CD4-positive, CD25-positive, alpha-beta regulatory T cell (primary cell): ENCODE measurements at regions not wholly inside any gene's neighbourhood (a gene's known extent, or its start where the extent isn't known, plus 50 kb on each side); places are given as distances from the start of the nearest gene placed in this dataset.

Experiments
- ATAC-seq, 2 donors: fragments of 150-1000 bp; cut with Tn5 transposase; one replicate each; pipeline ENCODE4 v1.10.0; 2021; ENCODE audit warnings: low read depth in 2 of 2, moderate number of reproducible peaks in 2 of 2, moderate library complexity in 1 of 2
- DNase-seq, 3 donors: peaks; one replicate each; pipeline versions ENCODE4 v3.0.0 to v3.0.0-alpha.2; 2012 to 2022; ENCODE audit warnings: mixed read lengths in 1 of 3
- H3K27ac ChIP-seq: one replicate; pipeline ENCODE4 v1.7.0; 2013; ENCODE audit warnings: mild to moderate bottlenecking, low read length; ENCODE audit not compliant: insufficient read depth, poor library complexity, severe bottlenecking
- H3K27me3 ChIP-seq: one replicate; pipeline ENCODE4 v1.7.0; 2013; ENCODE audit warnings: low read length; ENCODE audit not compliant: control insufficient read depth, insufficient read depth
- H3K36me3 ChIP-seq: one replicate; pipeline ENCODE4 v1.7.0; 2013; ENCODE audit warnings: mild to moderate bottlenecking, low read length, moderate library complexity; ENCODE audit not compliant: control insufficient read depth, insufficient read depth
- H3K4me1 ChIP-seq: 2 replicates; pipeline ENCODE4 v1.7.0; 2013; ENCODE audit warnings: mild to moderate bottlenecking, low read length; ENCODE audit not compliant: insufficient read depth, control insufficient read depth, poor library complexity, severe bottlenecking
- H3K4me3 ChIP-seq: one replicate; pipeline ENCODE4 v1.7.0; 2013; ENCODE audit warnings: low read depth, mild to moderate bottlenecking, low read length, moderate library complexity
- H3K9me3 ChIP-seq, 2 experiments: 1 replicate in 1 of 2; 2 replicates in 1 of 2; pipeline ENCODE4 v1.7.0; 2013; ENCODE audit warnings: low read length in 2 of 2, mild to moderate bottlenecking in 1 of 2, moderate library complexity in 1 of 2; ENCODE audit not compliant: control insufficient read depth in 2 of 2
- H3K27ac Mint-ChIP-seq, 3 donors: one replicate each; pipeline ENCODE4 v1.8.0; 2020 to 2022; ENCODE audit warnings: mild to moderate bottlenecking in 3 of 3, mixed read lengths in 3 of 3, moderate library complexity in 2 of 3
- H3K27me3 Mint-ChIP-seq: one replicate; pipeline ENCODE4 v1.8.0; 2022; ENCODE audit warnings: mild to moderate bottlenecking, mixed read lengths
- H3K36me3 Mint-ChIP-seq: one replicate; pipeline ENCODE4 v1.8.0; 2020; ENCODE audit warnings: mixed read lengths
- H3K4me1 Mint-ChIP-seq, 4 donors: one replicate each; pipeline ENCODE4 v1.8.0; 2020 to 2022; ENCODE audit warnings: mixed read lengths in 4 of 4, mild to moderate bottlenecking in 1 of 4
- H3K4me3 Mint-ChIP-seq, 4 donors: one replicate each; pipeline ENCODE4 v1.8.0; 2020 to 2022; ENCODE audit warnings: mild to moderate bottlenecking in 4 of 4, mixed read lengths in 4 of 4, moderate library complexity in 3 of 4
- H3K9me3 Mint-ChIP-seq, 7 donors: one replicate each; pipeline ENCODE4 v1.8.0; 2020 to 2022; ENCODE audit warnings: mixed read lengths in 7 of 7, mild to moderate bottlenecking in 3 of 7, moderate library complexity in 2 of 7

GRCh38 chr4:4762909-4763821 is 96.3 kb upstream of the MSX1 start:
- Histone ChIP-seq H3K4me3 (peak overlapping the region; percentile 45), H3K4me1 (peaks cover 11% of the 10 kb centered on the region), H3K36me3 (no peaks in the 10 kb centered on the region), H3K27ac (no peak overlapping the region), H3K9me3 (no peaks in the 10 kb centered on the region), H3K27me3 (no peaks in the 10 kb centered on the region)
- Mint-ChIP-seq H3K4me3 (peak overlapping the region; percentile 42 to 85 (median 77)), H3K36me3 (no peaks in the 10 kb centered on the region), H3K27me3 (no peaks in the 10 kb centered on the region), H3K9me3 (peaks cover 0 to 4% (median 0%) of the 10 kb centered on the region in 7 donors), H3K4me1 (peaks cover 0 to 39% (median 17%) of the 10 kb centered on the region in 4 donors), H3K27ac (peak overlapping the region; percentile 32 to 80 (median 62))
- peak; percentile 1 to 68 (median 30) for DNase-seq
- peak; percentile 75 to 79 for ATAC-seq

GRCh38 chr4:4762300-4762699 is 97.2 kb upstream of the MSX1 start:
- H3K4me1 ChIP-seq, result peaks cover 11% of the 10 kb centered on the region
- H3K27ac Mint-ChIP-seq, result no peak overlapping the region
- peaks cover 0 to 43% (median 17%) of the 10 kb centered on the region in 4 donors for H3K4me1 Mint-ChIP-seq
- DNase-seq (no peak), ATAC-seq (no peak)
- no peak overlapping the region for H3K4me3 ChIP-seq
- H3K27me3 ChIP-seq, result no peaks in the 10 kb centered on the region
- no peak overlapping the region for H3K27ac ChIP-seq
- H3K36me3 ChIP-seq, result no peaks in the 10 kb centered on the region
- no peaks in the 10 kb centered on the region for H3K9me3 ChIP-seq
- no peak overlapping the region for H3K4me3 Mint-ChIP-seq
- no peaks in the 10 kb centered on the region for H3K36me3 Mint-ChIP-seq
- H3K9me3 Mint-ChIP-seq, result peaks cover 0 to 3% (median 0%) of the 10 kb centered on the region in 7 donors
- no peaks in the 10 kb centered on the region for H3K27me3 Mint-ChIP-seq

GRCh38 chr4:4761128-4761982 is 98.1 kb upstream of the MSX1 start:
- Histone ChIP-seq H3K27me3 (no peaks in the 10 kb centered on the region), H3K4me1 (peaks cover 11% of the 10 kb centered on the region), H3K9me3 (no peaks in the 10 kb centered on the region), H3K4me3 (no peak overlapping the region), H3K27ac (no peak overlapping the region), H3K36me3 (no peaks in the 10 kb centered on the region)
- Mint-ChIP-seq H3K4me1 (peaks cover 0 to 43% (median 17%) of the 10 kb centered on the region in 4 donors), H3K36me3 (no peaks in the 10 kb centered on the region), H3K27ac (no peak overlapping the region), H3K4me3 (no peak overlapping the region), H3K9me3 (peaks cover 0 to 2% (median 0%) of the 10 kb centered on the region in 7 donors), H3K27me3 (no peaks in the 10 kb centered on the region)
- no peak for DNase-seq
- ATAC-seq, result no peak

- Mint-ChIP-seq H3K36me3 (no peaks in the 10 kb centered on the region), H3K27ac (no peak overlapping the region), H3K27me3 (no peaks in the 10 kb centered on the region), H3K4me3 (no peak overlapping the region), H3K4me1 (peaks cover 0 to 43% (median 17%) of the 10 kb centered on the region in 4 donors), H3K9me3 (peaks cover 0 to 2% (median 0%) of the 10 kb centered on the region in 7 donors)
- no peak overlapping the region for H3K27ac ChIP-seq
- H3K4me1 ChIP-seq, result peaks cover 11% of the 10 kb centered on the region
- no peak for ATAC-seq
- no peaks in the 10 kb centered on the region for H3K36me3 ChIP-seq
- no peaks in the 10 kb centered on the region for H3K9me3 ChIP-seq
- H3K4me3 ChIP-seq, result no peak overlapping the region
- no peak for DNase-seq
- H3K27me3 ChIP-seq, result no peaks in the 10 kb centered on the region
Measured at GRCh38 chr4:4759883-4760282, 99.6 kb upstream of the MSX1 start.

- no peaks in the 10 kb centered on the region for H3K27me3 Mint-ChIP-seq
- Histone ChIP-seq H3K9me3 (no peaks in the 10 kb centered on the region), H3K27me3 (no peaks in the 10 kb centered on the region), H3K4me1 (peaks cover 11% of the 10 kb centered on the region), H3K36me3 (no peaks in the 10 kb centered on the region), H3K4me3 (no peak overlapping the region), H3K27ac (no peak overlapping the region)
- H3K27ac Mint-ChIP-seq, result no peak overlapping the region
- no peak for ATAC-seq
- DNase-seq, result no peak
- no peak overlapping the region for H3K4me3 Mint-ChIP-seq
- H3K4me1 Mint-ChIP-seq, result peaks cover 0 to 38% (median 14%) of the 10 kb centered on the region in 4 donors
- no peaks in the 10 kb centered on the region for H3K36me3 Mint-ChIP-seq
- H3K9me3 Mint-ChIP-seq, result peaks cover 0 to 2% (median 0%) of the 10 kb centered on the region in 7 donors
Measured at GRCh38 chr4:4759232-4759631, 100.2 kb upstream of the MSX1 start.

GRCh38 chr4:4758681-4759080 is 100.8 kb upstream of the MSX1 start:
- Histone ChIP-seq H3K4me3 (no peak overlapping the region), H3K27me3 (no peaks in the 10 kb centered on the region), H3K9me3 (no peaks in the 10 kb centered on the region), H3K36me3 (no peaks in the 10 kb centered on the region), H3K4me1 (peaks cover 9% of the 10 kb centered on the region), H3K27ac (no peak overlapping the region)
- Mint-ChIP-seq H3K36me3 (no peaks in the 10 kb centered on the region), H3K9me3 (peaks cover 0 to 2% (median 0%) of the 10 kb centered on the region in 7 donors), H3K27me3 (no peaks in the 10 kb centered on the region), H3K27ac (peak overlapping the region in 1 of 3 donors; percentile 40), H3K4me1 (peaks cover 0 to 37% (median 12%) of the 10 kb centered on the region in 4 donors), H3K4me3 (no peak overlapping the region)
- ATAC-seq, result no peak
- no peak for DNase-seq

GRCh38 chr4:4755306-4755705 is 104.2 kb upstream of the MSX1 start:
- Mint-ChIP-seq H3K4me3 (no peak overlapping the region), H3K4me1 (peaks cover 0 to 22% (median 3%) of the 10 kb centered on the region in 4 donors), H3K27ac (no peak overlapping the region), H3K36me3 (no peaks in the 10 kb centered on the region), H3K9me3 (peaks cover 0 to 4% (median 0%) of the 10 kb centered on the region in 7 donors), H3K27me3 (no peaks in the 10 kb centered on the region)
- Histone ChIP-seq H3K4me3 (no peak overlapping the region), H3K9me3 (no peaks in the 10 kb centered on the region), H3K27me3 (no peaks in the 10 kb centered on the region), H3K36me3 (no peaks in the 10 kb centered on the region), H3K27ac (no peak overlapping the region), H3K4me1 (no peaks in the 10 kb centered on the region)
- ATAC-seq, result no peak
- no peak for DNase-seq
